GM21367 (cell line): ENCODE measurements at regions not wholly inside any gene's neighbourhood (a gene's known extent, or its start where the extent isn't known, plus 50 kb on each side); places are given as distances from the start of the nearest gene placed in this dataset.

Source experiments
- ATAC-seq: cut with Tn5 transposase; IDR thresholded peaks from one replicate; pipeline ENCODE4 v1.9.1; 2021; ENCODE audit not compliant: unreplicated experiment

DNA sequence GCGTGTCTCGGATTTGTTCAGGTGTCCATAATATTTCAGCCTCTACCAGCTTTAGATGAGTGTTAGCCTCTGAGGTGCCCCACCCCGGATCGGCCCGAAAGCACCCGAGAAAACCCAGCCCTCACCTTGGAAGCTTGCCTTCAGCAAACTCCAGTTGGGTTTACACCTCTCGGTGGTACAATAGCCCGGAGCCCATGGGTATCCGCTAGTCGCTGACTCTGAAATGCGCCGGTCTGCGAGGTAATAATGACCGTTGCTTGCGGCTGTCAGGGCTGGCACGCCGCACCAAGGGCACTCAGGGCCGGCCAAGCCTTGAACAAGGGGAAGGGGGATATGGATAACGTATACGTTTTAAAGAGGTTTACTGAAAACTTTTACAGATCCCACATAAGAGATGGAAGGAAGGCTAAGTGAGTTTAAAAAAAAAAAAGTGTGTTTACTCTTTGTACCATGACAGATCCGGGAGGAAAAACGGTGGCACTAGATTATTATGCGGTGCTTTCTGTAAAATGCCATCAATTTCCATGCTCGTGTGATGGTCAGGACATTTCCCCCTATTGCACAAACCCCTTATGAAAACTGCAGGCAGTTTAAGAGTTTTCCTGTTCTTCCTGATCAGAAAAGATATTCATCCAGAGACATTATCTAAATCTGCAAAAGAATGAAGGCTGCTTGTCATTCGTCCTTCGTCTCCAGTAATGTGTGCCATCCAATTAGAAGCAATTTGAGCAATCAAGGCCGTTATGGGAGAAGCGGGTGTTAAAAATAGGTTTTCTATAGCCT, 124.2 kb downstream of the TMEM161B start:
- ATAC-seq: no peak

GRCh38 chr5:88143693-88144218, 124.9 kb downstream of the TMEM161B start:
- ATAC-seq: no peak

DNA sequence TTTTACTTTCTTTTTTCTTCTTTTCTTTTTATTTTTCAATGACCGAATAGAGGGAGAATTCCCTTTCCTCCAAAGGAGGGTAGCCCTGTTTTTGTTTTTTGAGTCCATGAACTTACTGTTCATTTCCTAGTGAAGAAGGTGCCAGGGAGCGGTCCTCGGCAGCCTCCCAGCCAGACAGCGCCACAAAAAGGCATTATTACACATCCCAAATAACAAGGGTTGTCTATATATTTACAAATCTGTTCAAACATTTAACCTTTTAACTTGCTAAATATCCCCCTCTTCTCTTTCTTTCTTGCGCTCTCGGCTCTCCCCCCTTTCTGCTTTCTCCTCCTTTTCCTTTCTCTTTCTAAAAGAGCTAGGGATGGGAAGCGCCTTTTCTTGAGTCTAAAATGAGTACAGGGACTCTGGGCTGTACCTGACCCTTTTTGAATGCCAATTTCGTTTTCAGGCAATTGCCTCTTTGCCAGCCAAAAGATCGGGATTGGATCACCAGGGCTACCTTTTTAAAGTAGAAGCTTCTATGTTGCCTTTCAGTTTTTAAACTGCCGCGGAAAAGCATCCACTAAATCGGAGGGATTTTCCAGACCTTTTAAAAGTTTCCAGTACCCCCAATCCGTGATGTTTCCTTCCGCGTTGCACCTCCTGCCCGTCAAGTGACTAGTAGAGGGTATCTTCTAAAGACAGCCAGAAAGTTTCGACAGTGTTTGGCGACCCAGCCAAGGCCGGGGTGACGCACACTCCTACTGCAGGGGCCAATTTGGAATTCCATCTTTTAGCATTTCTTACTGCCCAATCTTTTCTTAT, 125.6 kb downstream of the TMEM161B start:
- no peak for ATAC-seq

DNA sequence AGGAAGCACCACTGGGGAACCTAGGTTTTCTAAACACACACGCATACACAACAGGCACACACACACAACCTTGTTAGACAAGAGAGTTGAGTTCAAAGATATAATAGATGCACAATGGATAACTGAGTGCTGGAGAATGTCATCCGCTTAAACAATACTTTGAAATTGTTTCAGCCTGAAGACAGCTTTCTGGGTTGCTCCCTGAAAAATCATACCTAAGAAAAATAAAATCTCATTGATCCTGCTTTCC, 126.1 kb downstream of the TMEM161B start:
- ATAC-seq: no peak

DNA sequence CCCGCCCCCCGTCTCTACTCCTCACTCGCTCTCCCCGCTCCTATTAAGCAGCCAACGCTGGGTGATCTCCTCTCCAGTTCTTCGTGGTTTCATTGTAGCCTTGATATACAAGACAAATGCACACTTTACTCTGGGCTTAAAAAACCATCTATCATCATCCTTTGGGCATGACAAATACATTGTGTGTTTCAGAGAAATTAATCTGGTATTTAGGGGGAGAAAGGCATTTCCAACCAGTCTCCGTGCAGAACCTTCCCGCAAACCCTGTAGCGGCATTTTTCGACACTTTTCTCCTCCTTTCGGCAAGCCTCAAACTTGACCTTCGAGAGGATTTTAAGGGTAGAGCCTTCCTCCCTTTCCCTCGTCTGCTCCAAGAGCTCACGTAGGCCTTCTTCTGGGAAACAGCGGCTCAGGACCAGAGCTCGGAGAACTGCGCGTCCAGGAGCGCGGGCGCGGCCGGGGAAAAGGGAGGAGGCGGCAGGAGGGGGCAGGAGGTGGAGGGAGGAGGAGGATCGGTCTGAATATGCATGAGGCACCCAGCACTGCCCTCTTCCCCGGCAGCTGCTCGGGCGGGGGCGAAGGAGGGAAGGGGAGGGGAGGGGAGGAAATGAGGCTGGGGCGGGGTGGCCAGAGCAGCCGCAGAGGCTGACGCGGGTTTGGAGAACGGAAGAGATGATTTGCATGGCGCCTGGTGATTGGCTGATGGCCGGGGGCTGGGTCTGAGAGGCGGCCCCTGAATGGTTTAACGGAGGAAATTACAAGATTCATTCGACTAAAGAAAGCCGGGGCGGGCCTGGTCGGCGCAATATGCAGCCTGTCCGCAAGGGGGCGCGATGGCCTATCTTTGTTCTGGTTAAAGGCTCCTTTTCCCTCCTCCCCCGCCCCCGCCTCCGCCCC, 127.5 kb downstream of the TMEM161B start:
- peak; percentile 89 for ATAC-seq

DNA sequence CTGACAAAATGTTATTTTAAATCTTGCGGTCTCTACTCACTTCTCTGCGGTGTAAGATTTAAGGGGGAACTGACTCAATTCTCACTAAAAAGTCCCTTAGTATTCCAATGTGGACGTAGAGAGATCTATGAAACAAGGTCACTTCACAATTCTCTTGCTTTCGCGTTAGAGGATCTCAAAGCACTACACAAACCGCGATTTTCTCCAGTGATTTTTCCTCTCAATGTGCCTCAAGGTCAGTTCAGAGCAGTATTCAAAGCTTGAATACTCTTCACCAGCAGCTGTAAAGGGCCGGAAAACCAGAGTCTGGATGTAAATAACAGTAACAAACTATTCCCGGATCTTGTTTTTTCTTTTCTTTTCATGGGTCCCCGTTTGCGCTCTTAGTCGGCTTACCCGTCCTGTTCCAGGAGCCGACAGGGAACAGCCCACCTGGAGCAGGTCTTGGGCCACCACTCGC, 128.2 kb downstream of the TMEM161B start:
- no peak for ATAC-seq

DNA sequence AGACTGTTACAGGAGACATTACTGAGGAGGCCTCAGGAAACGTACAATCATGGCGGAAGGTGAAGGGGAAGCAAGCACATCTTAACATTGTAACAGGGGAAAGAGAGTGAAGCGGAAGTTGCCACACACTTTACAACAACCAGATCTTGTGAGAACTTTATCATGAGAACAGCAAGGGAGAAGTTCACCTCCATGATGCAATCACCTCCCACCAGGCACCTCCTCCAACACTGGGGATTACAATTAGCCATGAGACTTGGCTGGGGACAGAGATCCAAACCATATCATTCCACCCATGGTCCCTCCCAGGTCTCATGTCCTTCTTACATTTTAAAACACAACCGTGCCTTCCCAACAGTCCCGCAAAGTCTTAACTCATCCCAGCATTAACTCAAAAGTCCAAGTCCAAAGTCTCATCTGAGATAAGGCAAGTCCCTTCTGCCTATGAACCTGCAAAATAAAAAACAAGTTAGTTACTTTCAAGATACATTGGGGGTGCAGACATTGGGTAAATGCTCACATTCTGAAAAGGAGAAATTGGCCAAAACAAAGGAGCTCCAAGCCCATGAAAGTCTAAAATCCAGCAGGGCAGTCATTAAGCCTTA, 138.3 kb downstream of the TMEM161B start:
- ATAC-seq: no peak

GRCh38 chr5:88128813-88129212, 139.8 kb downstream of the TMEM161B start:
- ATAC-seq: no peak

DNA sequence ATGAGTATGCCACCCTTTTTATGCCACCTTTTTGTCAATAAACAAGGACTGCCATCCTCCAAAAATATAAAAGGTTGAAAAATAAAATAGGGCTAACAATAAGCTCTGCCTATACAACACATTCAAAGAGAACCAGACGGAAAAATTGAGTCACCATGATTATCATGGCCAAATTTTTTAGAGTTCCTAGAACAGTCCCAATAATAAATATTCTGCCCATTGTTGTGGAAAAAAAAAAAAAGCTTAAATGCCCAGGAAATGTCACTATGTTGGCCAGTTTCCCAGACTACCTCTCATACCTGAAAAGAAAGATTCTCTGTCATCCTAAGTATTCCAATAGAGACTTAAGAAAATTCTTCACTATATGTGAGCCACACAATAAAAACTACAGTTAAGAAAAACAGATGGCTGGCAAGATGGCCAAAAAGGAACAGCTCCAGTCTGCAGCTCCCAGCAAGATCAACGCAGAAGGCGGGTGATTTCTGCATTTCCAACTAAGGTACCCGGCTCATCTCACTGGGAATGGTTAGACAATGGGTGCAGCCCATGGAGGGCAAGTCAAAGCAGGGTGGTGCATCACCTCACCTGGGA, 149.0 kb downstream of the TMEM161B start:
- no peak for ATAC-seq

- ATAC-seq: no peak
These were observed 150.5 kb downstream of the TMEM161B start for GRCh38 chr5:88118179-88118578.

GRCh38 chr5:88117546-88117945, 151.1 kb downstream of the TMEM161B start:
- no peak for ATAC-seq

GRCh38 chr5:88116396-88116795, 152.2 kb downstream of the TMEM161B start:
- no peak for ATAC-seq

- no peak for ATAC-seq
These were observed 153.4 kb downstream of the TMEM161B start for GRCh38 chr5:88115211-88115610.

DNA sequence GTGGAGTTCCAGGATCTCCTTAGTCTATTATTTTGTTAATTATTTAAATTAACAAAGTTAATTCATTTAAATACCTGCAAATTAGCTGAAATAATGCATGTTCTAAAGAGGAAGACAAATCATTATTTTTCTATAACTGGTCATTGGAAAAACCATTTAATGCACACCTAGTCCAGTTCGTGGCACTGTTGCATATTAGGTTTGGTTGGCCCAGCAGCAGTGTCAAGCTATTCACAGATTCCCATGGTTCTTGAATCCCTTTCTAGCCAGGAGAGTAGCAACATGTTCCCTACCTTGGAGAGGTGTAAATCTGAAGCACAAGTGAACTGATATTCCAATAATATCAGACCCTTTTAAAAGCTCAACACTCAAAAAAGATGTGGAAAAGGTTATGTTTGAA, 155.2 kb downstream of the TMEM161B start:
- ATAC-seq: no peak

GRCh38 chr5:88109818-88110217, 158.8 kb downstream of the TMEM161B start:
- no peak for ATAC-seq

DNA sequence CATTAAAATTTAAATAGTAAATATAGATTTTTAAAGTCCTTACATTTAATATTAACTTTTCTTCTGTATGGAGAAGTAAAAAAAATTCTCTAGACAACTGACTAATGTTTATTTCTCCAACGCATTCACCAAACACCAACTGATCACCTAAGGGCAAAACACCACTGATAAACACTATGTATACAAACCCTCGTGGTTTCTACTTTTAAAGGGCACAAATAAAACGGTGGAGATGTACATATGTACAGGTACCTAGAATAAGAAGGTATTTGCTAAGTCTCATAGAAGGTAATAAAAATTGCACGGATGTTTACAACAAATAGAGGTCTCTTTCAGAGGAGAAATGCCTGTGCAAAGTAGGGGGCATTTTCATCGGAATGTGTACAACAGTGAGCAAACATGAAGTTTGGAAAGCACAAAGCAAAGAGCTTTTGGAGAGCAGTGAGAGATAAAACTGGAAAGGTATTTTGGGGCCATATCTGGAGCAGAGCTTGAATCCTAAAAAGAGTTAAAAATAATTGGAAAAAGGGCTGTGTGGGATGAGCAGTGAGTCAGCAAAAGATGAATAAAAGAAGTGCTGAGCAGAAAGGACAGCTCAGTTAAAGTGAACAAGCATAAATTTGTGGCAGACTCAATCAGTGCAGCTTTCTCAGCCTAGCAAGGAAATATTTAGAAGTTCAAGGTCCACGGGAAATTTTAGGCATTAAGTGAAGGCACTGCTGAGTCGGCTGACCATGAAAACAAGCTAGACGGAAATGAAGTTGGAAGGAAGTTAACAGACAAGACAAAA, 160.0 kb downstream of the TMEM161B start:
- no peak for ATAC-seq

GRCh38 chr5:88094906-88095496, 173.6 kb downstream of the TMEM161B start:
- ATAC-seq: no peak

- no peak for ATAC-seq
These were observed 174.2 kb downstream of the TMEM161B start for GRCh38 chr5:88094403-88094802.

DNA sequence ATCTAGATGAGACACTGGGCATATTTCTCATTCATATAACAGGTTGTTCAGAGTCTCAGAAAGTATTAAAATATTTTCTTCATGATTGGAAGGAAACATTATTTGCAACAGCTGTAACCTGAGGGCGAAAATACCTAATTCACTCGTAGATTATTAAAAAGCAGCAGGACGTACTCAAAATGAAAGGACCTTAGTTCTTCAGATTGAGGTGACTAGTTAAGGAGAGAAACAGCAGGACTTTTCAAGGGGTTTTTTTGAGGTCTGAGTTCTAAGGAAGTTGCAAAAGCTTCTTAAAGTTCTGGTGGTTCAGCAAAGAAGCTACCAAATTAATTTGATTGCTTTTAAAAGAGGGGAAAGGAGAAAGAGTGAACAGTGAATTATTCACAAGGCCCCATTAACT, 174.9 kb downstream of the TMEM161B start:
- ATAC-seq: no peak
